ENCODE measurements at regions not wholly inside any gene's neighbourhood (a gene's known extent, or its start where the extent isn't known, plus 50 kb on each side); places are given as distances from the start of the nearest gene placed in this dataset.

DNA sequence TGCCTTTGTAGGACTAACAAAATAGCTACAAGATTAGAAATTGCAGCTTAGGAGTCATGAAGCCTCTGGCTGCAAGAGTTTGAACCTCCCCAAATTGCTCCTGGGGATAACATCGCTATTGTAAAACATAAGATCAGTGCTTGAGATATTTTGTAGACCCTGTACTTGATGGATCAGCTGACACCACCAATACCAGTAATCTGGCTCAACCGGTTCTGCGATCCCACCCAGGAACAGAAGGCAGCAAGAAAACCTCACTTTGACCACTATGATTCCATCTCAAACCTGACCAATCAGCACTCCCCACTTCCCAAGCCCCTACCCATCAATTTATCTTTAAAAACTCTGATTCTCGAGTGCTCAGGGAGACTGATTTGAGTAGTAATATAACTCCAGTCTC lies 206.9 kb upstream of the ADRA1D start:
- TF ChIP-seq, protein P1, sequence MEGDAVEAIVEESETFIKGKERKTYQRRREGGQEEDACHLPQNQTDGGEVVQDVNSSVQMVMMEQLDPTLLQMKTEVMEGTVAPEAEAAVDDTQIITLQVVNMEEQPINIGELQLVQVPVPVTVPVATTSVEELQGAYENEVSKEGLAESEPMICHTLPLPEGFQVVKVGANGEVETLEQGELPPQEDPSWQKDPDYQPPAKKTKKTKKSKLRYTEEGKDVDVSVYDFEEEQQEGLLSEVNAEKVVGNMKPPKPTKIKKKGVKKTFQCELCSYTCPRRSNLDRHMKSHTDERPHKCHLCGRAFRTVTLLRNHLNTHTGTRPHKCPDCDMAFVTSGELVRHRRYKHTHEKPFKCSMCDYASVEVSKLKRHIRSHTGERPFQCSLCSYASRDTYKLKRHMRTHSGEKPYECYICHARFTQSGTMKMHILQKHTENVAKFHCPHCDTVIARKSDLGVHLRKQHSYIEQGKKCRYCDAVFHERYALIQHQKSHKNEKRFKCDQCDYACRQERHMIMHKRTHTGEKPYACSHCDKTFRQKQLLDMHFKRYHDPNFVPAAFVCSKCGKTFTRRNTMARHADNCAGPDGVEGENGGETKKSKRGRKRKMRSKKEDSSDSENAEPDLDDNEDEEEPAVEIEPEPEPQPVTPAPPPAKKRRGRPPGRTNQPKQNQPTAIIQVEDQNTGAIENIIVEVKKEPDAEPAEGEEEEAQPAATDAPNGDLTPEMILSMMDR (conservative IDR thresholded peaks at IDR 0.05; ENCODE audit: low read length): no peak
- no peak for TF ChIP-seq EZH2phosphoT487 (IDR thresholded peaks at IDR 0.05; ENCODE audit: borderline replicate concordance, low read depth, low read length)
